Smooth muscle cell of the brain vasculature (primary cell): ENCODE measurements at regions not wholly inside any gene's neighbourhood (a gene's known extent, or its start where the extent isn't known, plus 50 kb on each side); places are given as distances from the start of the nearest gene placed in this dataset.

Experiments
- DNase-seq: peaks from one replicate; pipeline ENCODE4 v3.0.0-alpha.2; 2012; ENCODE audit warnings: low read depth, low spot score

GRCh38 chr10:108260383-108260906 is 1095.9 kb upstream of the SORCS1 start:
- DNase-seq, result no peak

DNA sequence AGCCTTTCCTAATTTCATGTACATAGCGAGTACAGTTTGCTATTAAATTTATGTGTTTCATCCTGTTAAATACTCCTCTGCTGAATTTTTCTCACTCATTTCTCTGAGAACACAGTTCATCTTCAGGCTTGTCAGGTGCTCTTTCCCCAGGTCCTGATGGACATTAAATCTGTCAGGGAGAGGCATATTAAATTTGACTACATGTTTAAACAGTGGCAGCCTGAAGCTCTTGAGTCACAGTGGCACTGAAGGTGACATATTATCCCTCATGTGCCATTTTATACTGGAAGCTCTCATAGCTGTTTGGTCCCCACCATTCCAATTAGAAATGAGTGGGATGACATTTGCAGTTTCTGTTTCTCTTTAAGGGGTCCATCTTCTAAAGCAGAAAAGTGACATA is 1089.6 kb upstream of the SORCS1 start:
- no peak for DNase-seq

- DNase-seq, result no peak
These were observed 1088.3 kb upstream of the SORCS1 start for GRCh38 chr10:108252771-108253170.

GRCh38 chr10:108250936-108251620 is 1086.6 kb upstream of the SORCS1 start:
- no peak for DNase-seq

DNA sequence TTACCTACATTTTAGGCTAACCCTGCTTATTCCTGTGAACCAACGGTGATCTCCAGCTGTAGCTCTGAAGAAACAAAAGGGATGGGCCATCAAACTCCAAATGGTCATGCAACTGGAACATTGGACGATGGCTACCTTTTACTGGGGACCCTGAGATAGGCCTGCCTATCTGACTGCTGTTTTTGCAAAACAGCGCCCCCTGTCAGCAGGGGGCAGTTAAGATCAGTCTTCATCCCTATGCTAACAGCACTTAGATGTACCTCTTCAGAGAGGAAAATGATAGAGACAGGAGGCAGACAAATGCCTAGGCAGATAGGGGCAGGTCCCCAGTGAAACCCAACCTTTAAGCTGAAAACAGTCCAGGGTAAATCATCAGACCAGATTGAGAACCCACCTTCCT is 1085.4 kb upstream of the SORCS1 start:
- no peak for DNase-seq

GRCh38 chr10:108244443-108245228 is 1080.1 kb upstream of the SORCS1 start:
- DNase-seq, result no peak

DNA sequence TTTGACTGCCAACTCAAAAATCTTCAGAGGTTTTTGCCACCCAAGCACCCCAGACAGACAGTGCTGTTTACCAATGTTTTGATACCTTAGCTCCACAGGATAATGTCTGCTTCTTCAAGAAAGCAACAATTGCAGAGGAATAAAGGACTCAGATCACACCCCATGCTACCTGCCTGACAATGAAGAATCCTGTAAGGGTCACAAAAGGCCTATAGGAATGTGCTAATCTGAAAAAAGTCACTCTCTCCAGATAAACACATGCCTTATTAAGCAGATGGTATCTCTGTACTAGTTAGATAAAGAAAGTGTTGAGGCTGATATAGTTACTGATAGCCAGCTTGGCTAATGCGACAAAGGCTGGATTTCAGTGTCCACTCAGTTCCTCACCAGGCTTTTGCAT is 1076.7 kb upstream of the SORCS1 start:
- DNase-seq, result no peak

GRCh38 chr10:108238261-108238660 is 1073.8 kb upstream of the SORCS1 start:
- DNase-seq, result no peak

DNA sequence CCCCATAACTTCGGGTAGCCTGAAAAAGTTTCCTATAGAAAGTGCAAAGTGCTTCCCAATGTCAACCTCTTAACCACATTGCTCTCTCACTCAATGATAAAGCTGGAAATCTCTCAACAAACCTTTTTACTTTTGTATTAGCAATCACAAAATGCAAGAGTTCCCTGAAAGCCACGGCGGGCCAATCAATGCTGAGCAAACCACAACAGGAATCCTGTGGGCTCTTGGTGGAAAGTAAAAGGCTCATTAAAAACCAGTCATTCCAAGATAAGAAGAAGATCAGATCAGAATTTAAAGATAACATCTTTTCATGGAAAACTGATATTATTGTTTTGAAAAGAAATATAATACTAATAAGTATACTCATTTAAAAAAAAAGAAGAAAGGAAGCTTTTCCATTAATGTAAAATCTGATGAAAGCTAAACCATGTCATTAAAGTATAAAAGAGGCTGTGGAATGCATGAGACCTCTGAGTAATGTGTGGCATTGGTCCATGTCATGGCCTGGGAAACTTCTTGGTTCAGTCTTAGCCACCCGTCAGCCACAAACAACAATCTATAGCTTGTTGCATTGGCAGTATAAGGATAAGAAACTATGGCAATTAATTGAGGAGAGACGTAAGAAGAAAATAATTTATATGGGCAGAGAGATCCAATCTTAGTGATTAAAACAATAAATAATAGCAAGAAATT is 1066.1 kb upstream of the SORCS1 start:
- DNase-seq, result no peak

- no peak for DNase-seq
These were observed 1044.2 kb upstream of the SORCS1 start for GRCh38 chr10:108208732-108209131.

- no peak for DNase-seq
These were observed 1043.5 kb upstream of the SORCS1 start for GRCh38 chr10:108208038-108208437.

DNA sequence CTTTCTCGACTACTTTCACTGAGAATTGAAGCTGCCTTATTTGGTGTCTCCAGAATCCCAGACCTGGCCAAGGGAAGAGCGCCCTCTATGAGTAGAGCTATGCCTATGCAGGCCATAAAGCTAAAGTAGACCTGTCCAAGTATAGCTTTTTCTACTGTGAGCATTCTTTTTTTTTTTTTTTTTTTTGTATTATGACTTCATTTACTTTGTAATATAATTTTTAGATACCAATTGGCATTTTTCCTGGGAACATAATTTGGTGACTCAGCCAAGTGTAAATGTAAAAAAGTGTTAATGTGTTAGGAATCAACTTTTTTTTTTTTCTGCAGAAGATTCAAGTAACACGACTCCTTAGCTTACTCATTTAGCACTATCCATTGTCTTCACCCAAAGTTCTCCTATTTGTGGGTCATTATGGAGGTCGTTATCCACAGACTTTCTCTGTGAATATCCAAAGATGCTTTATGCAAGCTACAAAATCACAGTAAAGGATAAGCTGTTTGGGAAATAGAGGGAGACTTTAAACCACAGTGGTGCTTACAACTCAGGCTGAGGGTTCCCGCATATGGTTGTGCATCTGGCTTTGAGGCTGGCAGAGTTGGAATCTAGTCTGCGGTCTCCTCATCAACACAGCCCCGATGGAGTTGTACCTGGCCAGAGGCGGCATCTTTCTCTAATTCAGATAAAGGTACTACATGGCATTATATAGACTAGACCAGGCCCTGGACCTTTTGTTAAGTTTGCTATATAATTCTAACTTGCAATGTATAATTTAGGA is 1040.2 kb upstream of the SORCS1 start:
- DNase-seq, result no peak

- DNase-seq, result no peak
These were observed 1039.5 kb upstream of the SORCS1 start for GRCh38 chr10:108203905-108204527.

- DNase-seq, result no peak
These were observed 1023.0 kb upstream of the SORCS1 start for GRCh38 chr10:108187408-108188012.

DNA sequence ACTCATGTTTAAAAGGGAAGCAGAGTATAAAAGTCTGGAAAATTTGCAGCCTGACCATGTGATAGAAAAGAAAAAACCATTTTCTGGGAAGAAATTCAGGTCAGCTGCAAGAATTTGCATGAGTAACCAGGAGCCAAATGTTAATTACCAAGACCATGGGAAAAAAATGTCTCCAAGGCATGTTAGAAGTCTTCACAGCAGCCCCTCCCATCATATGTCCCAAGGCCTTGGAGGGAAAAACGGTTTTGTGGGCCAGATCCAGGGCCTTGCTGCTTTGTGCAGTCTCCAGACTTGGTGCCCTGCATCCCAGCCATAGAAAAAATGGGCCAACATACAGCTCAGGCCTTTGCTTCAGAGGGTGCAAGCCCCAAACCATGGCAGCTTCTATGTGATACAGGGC is 1019.6 kb upstream of the SORCS1 start:
- DNase-seq, result no peak

GRCh38 chr10:108180878-108181277 is 1016.4 kb upstream of the SORCS1 start:
- DNase-seq, result no peak

DNA sequence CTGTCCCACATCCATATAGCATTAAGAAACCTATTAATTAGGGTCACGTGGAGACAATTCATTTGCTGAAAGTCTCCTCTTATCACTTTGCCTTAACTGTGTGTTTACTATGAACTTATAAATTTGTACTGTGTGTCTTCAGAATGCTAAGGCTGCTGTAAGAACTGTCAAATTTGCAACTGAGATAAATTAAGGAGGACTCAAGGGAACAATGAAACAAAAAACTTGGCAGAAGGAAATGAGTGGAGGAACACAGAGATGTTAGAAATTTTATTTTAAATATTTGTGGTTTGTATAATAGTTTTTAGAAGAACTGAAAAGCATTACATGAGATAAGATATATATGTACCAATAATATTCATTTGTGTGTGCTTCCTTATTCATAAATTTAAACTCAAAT is 1005.3 kb upstream of the SORCS1 start:
- DNase-seq, result no peak

- no peak for DNase-seq
These were observed 1003.3 kb upstream of the SORCS1 start for GRCh38 chr10:108167766-108168165.

GRCh38 chr10:108166401-108166800 is 1001.9 kb upstream of the SORCS1 start:
- DNase-seq, result no peak

DNA sequence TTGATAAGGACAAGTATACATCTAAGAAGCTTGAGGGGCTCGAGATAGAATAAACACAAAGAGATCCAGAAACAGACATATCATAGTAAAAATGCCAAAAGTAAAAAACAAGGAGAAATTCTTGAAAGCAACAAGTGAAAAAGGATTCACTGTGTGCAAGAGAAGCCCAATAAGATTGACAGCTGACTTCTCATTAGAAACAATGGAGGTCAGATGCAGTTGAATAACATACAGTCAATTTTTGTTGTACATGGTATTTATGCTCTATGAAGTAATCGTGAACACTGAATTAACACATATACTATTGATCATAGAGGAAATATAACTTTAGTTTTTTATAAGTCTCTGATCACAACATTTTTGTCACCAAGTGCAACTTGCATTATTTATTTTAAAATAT is 982.8 kb upstream of the SORCS1 start:
- DNase-seq, result no peak

DNA sequence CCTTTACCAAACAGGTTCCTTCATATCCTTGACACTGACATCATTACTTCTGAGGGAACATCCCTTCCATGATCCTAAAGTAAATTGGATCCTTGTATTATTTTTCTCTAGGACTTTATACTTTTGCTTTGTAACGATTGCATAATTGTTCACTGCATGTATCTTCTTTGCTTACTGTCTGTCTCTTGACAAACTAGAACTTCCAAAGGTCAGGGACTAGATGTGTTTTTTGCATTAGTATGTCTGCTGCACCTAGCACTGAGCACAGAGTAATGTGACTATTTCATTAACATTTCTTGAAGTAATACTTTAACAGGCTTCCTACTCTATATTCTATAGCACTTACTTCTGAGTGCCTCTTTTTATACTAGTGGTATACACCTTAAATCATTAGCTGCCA is 976.6 kb upstream of the SORCS1 start:
- DNase-seq, result no peak
